ENCODE measurements at regions not wholly inside any gene's neighbourhood (a gene's known extent, or its start where the extent isn't known, plus 50 kb on each side); places are given as distances from the start of the nearest gene placed in this dataset.

DNA sequence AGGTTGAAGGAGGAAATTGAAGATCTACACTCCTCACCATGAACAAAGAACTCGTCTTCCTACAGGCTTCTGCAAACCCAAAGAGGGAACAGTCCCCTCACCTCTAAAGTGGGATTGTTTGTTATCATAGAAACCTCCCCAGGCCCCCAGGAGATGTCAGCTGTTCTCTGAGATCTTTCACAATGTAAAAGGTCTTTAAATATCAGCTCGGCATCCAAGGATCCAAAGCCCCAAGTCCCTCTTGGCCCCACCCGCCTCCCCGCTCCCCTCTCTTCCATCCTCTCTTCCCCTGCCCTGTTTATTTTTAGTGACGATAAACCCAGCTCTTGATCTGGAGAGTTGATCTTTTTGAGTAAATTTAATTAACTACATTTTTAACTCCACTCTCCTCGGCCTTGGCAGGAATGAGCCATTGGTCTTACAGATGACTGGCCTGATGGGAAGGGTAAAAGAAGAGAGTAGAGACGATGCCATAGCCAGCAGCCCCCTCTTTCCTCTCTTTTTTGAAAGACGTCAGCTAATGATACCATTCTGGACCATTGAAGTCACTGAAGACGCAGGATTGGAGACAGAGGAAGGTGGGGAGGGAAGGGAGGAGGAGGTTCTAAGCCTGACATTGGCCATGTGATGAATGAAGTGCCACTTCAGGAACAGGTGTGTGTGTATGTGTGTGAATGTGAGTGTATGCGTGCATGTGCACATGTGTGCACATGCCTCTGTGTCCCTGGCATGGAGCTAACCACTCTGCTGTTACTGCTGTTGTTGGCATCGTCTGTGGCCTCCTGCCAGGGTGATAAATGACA is 521.8 kb downstream of the NTRK3 start:
- intact Hi-C loops (cut with DNase I, micrococcal nuclease), result no loop called here
- Mint-ChIP-seq H3K4me1 (peaks cover 9% of the 10 kb centered on the region), H3K9me3 (ENCODE audit: low read depth) (peaks cover 1% of the 10 kb centered on the region), H3K4me3 (no peak overlapping the region), H3K27me3 (no peaks in the 10 kb centered on the region), H3K36me3 (ENCODE audit: low read depth) (no peaks in the 10 kb centered on the region), H3K27ac (no peak overlapping the region)
- POLR2A ChIA-PET, result no interaction called here
- CTCF ChIA-PET, result no interaction called here
- no peak for ATAC-seq
- DNase-seq, result no peak

DNA sequence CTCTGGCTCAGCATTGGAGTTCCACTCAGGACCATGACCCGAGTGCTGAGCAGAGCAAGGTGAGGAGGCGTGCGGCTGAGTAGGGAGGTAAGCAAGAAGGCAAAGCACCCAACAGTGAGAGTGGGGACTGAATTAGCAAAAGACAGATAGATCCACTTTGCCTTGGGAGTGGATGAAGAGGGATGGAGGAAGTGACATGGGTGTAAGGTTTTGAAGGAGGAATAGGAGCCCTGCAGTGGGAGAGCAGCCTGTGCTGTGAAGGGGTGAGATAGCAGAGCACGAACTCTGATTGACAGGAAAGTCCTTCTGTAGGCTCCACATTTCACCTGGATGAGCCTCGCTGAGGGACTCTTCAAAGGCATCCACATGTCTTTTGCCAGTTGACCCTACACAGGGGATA is 522.6 kb downstream of the NTRK3 start:
- Mint-ChIP-seq H3K4me1 (peaks cover 9% of the 10 kb centered on the region), H3K36me3 (ENCODE audit: low read depth) (no peaks in the 10 kb centered on the region), H3K4me3 (no peak overlapping the region), H3K27me3 (no peaks in the 10 kb centered on the region), H3K9me3 (ENCODE audit: low read depth) (peaks cover 1% of the 10 kb centered on the region), H3K27ac (no peak overlapping the region)
- no peak for DNase-seq
- intact Hi-C loops (cut with DNase I, micrococcal nuclease), result no loop called here
- CTCF ChIA-PET, result interaction anchor here (0.6 kb wide), 1 partner anchor 17 kb away, joined by 3 read pairs; no protein-coding TSS in a partner anchor
- no peak for ATAC-seq
- POLR2A ChIA-PET, result no interaction called here

- no peaks in the 10 kb centered on the region for H3K27me3 Mint-ChIP-seq
- no peak overlapping the region for H3K27ac Mint-ChIP-seq
- ATAC-seq (no peak), DNase-seq (no peak)
- peaks cover 1% of the 10 kb centered on the region for H3K9me3 Mint-ChIP-seq (ENCODE audit: low read depth)
- intact Hi-C loops (cut with DNase I, micrococcal nuclease), result no loop called here
- H3K36me3 Mint-ChIP-seq (ENCODE audit: low read depth), result no peaks in the 10 kb centered on the region
- H3K4me3 Mint-ChIP-seq, result no peak overlapping the region
- peaks cover 9% of the 10 kb centered on the region for H3K4me1 Mint-ChIP-seq
- ChIA-PET CTCF (interaction anchor here (0.6 kb wide), 1 partner anchor 17 kb away, joined by 3 read pairs; no protein-coding TSS in a partner anchor), POLR2A (no interaction called here)
Observed at GRCh38 chr15:87733541-87733941, 523.0 kb downstream of the NTRK3 start.

GRCh38 chr15:87732976-87733375 is 523.6 kb downstream of the NTRK3 start:
- ChIA-PET POLR2A (no interaction called here), CTCF (no interaction called here)
- peaks cover 9% of the 10 kb centered on the region for H3K4me1 Mint-ChIP-seq
- peaks cover 1% of the 10 kb centered on the region for H3K9me3 Mint-ChIP-seq (ENCODE audit: low read depth)
- H3K4me3 Mint-ChIP-seq, result no peak overlapping the region
- H3K27ac Mint-ChIP-seq, result no peak overlapping the region
- intact Hi-C loops (cut with DNase I, micrococcal nuclease), result no loop called here
- DNase-seq (no peak), ATAC-seq (no peak)
- H3K36me3 Mint-ChIP-seq (ENCODE audit: low read depth), result no peaks in the 10 kb centered on the region
- H3K27me3 Mint-ChIP-seq, result no peaks in the 10 kb centered on the region

- DNase-seq, result no peak
- Mint-ChIP-seq H3K36me3 (ENCODE audit: low read depth) (no peaks in the 10 kb centered on the region), H3K9me3 (ENCODE audit: low read depth) (no peaks in the 10 kb centered on the region), H3K27me3 (no peaks in the 10 kb centered on the region), H3K4me1 (peaks cover 2% of the 10 kb centered on the region), H3K27ac (no peak overlapping the region), H3K4me3 (no peak overlapping the region)
- ChIA-PET POLR2A (no interaction called here), CTCF (no interaction called here)
- no peak for ATAC-seq
- intact Hi-C loops (cut with DNase I, micrococcal nuclease), result no loop called here
Observed at GRCh38 chr15:87731630-87732029, 524.9 kb downstream of the NTRK3 start.

DNA sequence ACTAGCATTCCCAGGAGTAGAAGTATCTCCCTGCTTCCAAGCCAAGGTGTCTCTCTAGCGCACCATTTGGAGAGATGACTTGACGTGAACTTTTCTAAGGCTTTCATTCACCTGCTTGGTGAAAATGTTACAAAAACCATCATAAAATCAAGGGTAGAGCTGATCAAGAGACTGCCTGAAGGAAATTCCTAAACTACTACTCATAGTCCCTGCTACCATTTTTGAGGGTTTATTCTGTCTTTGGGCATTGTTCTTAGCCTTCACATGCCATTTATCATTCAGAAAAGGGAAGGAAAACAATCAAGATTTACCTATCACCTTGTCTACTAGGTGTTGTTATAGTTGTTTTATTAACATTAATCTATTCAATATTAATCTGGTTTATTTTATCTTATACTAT is 525.8 kb downstream of the NTRK3 start:
- DNase-seq (no peak), ATAC-seq (no peak)
- intact Hi-C loops (cut with DNase I, micrococcal nuclease), result no loop called here
- no peaks in the 10 kb centered on the region for H3K9me3 Mint-ChIP-seq (ENCODE audit: low read depth)
- H3K36me3 Mint-ChIP-seq (ENCODE audit: low read depth), result no peaks in the 10 kb centered on the region
- H3K27ac Mint-ChIP-seq, result no peak overlapping the region
- ChIA-PET POLR2A (no interaction called here), CTCF (no interaction called here)
- H3K4me1 Mint-ChIP-seq, result no peaks in the 10 kb centered on the region
- no peaks in the 10 kb centered on the region for H3K27me3 Mint-ChIP-seq
- no peak overlapping the region for H3K4me3 Mint-ChIP-seq

GRCh38 chr15:87728998-87729397 is 527.5 kb downstream of the NTRK3 start:
- no peak overlapping the region for H3K27ac Mint-ChIP-seq
- H3K9me3 Mint-ChIP-seq (ENCODE audit: low read depth), result no peaks in the 10 kb centered on the region
- no peaks in the 10 kb centered on the region for H3K27me3 Mint-ChIP-seq
- no peak for ATAC-seq
- CTCF ChIA-PET, result interaction anchor here (0.8 kb wide), 1 partner anchor 69 kb away, joined by 3 read pairs; no protein-coding TSS in a partner anchor
- DNase-seq, result no peak
- H3K36me3 Mint-ChIP-seq (ENCODE audit: low read depth), result no peaks in the 10 kb centered on the region
- intact Hi-C loops (cut with DNase I, micrococcal nuclease), result no loop called here
- POLR2A ChIA-PET, result no interaction called here
- no peaks in the 10 kb centered on the region for H3K4me1 Mint-ChIP-seq
- no peak overlapping the region for H3K4me3 Mint-ChIP-seq

GRCh38 chr15:87727073-87727472 is 529.5 kb downstream of the NTRK3 start:
- ATAC-seq (no peak), DNase-seq (no peak)
- no peak overlapping the region for H3K4me3 Mint-ChIP-seq
- ChIA-PET CTCF (interaction anchor here (0.7 kb wide), 1 partner anchor 789 kb away, joined by 3 read pairs; no protein-coding TSS in a partner anchor), POLR2A (no interaction called here)
- intact Hi-C loops (cut with DNase I, micrococcal nuclease), result no loop called here
- H3K9me3 Mint-ChIP-seq (ENCODE audit: low read depth), result no peaks in the 10 kb centered on the region
- no peak overlapping the region for H3K27ac Mint-ChIP-seq
- peaks cover 2% of the 10 kb centered on the region for H3K27me3 Mint-ChIP-seq
- H3K36me3 Mint-ChIP-seq (ENCODE audit: low read depth), result no peaks in the 10 kb centered on the region
- no peaks in the 10 kb centered on the region for H3K4me1 Mint-ChIP-seq

- Mint-ChIP-seq H3K36me3 (ENCODE audit: low read depth) (no peaks in the 10 kb centered on the region), H3K4me1 (no peaks in the 10 kb centered on the region), H3K27me3 (peaks cover 4% of the 10 kb centered on the region), H3K4me3 (no peak overlapping the region), H3K9me3 (ENCODE audit: low read depth) (no peaks in the 10 kb centered on the region), H3K27ac (no peak overlapping the region)
- ATAC-seq, result no peak
- ChIA-PET CTCF (interaction anchor here (0.9 kb wide), 1 partner anchor 101 kb away, joined by 3 read pairs; no protein-coding TSS in a partner anchor), POLR2A (no interaction called here)
- intact Hi-C loops (cut with DNase I, micrococcal nuclease), result no loop called here
- no peak for DNase-seq
Observed at GRCh38 chr15:87724330-87724729, 532.2 kb downstream of the NTRK3 start.

DNA sequence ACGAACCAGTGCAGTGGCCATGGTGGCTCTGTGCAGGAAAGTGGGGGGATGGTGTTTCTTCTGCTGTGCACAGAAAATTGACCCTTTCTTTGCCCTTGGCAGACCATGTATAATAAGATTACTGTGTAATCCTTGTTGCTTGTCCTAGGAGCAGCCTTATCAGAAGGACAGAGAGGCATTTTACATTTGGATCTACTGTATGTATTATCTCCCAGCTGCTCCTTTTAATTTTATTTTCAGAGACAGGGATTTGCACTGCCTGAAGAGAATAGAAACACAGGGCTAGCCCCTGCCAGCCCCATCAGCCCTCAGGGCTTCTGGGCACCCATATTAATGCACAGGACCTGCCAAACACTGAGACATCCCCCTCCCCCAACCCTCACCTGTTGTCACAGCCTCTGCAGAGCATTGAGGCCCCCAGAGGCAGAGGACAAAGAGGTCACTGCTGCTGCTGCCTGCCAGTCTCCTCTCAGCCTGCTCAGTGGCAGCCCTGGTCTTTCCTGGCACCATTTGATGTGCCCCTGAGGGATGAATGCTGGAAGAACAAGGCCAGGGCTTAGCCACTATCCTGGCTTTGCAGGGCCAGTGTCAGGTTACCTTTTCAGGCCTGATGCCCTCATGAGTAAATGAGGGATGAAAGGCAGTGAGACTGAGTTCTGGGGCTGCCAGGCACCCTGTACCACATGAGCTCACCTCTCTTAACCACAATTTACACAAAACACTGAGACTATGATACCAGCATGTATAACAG is 533.4 kb downstream of the NTRK3 start:
- Mint-ChIP-seq H3K9me3 (ENCODE audit: low read depth) (no peaks in the 10 kb centered on the region), H3K27me3 (peaks cover 4% of the 10 kb centered on the region), H3K36me3 (ENCODE audit: low read depth) (no peaks in the 10 kb centered on the region), H3K4me3 (no peak overlapping the region), H3K27ac (no peak overlapping the region), H3K4me1 (no peaks in the 10 kb centered on the region)
- ATAC-seq (no peak), DNase-seq (no peak)
- ChIA-PET POLR2A (no interaction called here), CTCF (no interaction called here)
- intact Hi-C loops (cut with DNase I, micrococcal nuclease), result no loop called here

- H3K4me3 Mint-ChIP-seq, result no peak overlapping the region
- intact Hi-C loops (cut with DNase I, micrococcal nuclease), result no loop called here
- no peak for DNase-seq
- H3K4me1 Mint-ChIP-seq, result no peaks in the 10 kb centered on the region
- ChIA-PET CTCF (no interaction called here), POLR2A (no interaction called here)
- H3K27ac Mint-ChIP-seq, result no peak overlapping the region
- H3K36me3 Mint-ChIP-seq (ENCODE audit: low read depth), result no peaks in the 10 kb centered on the region
- ATAC-seq, result no peak
- H3K9me3 Mint-ChIP-seq (ENCODE audit: low read depth), result no peaks in the 10 kb centered on the region
- peaks cover 4% of the 10 kb centered on the region for H3K27me3 Mint-ChIP-seq
Observed at GRCh38 chr15:87720235-87720634, 536.3 kb downstream of the NTRK3 start.

GRCh38 chr15:87716422-87716821 is 540.1 kb downstream of the NTRK3 start:
- no peak overlapping the region for H3K27ac Mint-ChIP-seq
- no peaks in the 10 kb centered on the region for H3K9me3 Mint-ChIP-seq (ENCODE audit: low read depth)
- DNase-seq (no peak), ATAC-seq (no peak)
- H3K27me3 Mint-ChIP-seq, result peaks cover 3% of the 10 kb centered on the region
- no peaks in the 10 kb centered on the region for H3K36me3 Mint-ChIP-seq (ENCODE audit: low read depth)
- no peaks in the 10 kb centered on the region for H3K4me1 Mint-ChIP-seq
- intact Hi-C loops (cut with DNase I, micrococcal nuclease), result no loop called here
- CTCF ChIA-PET, result interaction anchor here (0.7 kb wide), 1 partner anchor 17 kb away, joined by 3 read pairs; no protein-coding TSS in a partner anchor
- POLR2A ChIA-PET, result no interaction called here
- H3K4me3 Mint-ChIP-seq, result no peak overlapping the region
